PC-3 (cell line): ENCODE measurements at regions not wholly inside any gene's neighbourhood (a gene's known extent, or its start where the extent isn't known, plus 50 kb on each side); places are given as distances from the start of the nearest gene placed in this dataset.

ENCODE experiments used
- ATAC-seq: fragments of 200-7000 bp; cut with Tn5 transposase; 2 replicates; pipeline ENCODE4 v1.9.1; 2020; ENCODE audit warnings: mild to moderate bottlenecking, moderate library complexity
- BruUV-seq: library from RNA; stranded (reverse); fragments of 400-500 nt; replicated peaks from 2 replicates; lab custom pipeline; 2021; lab: Mats Ljungman, UMichigan
- CTCF ChIA-PET: fragments of 300-600 bp; sonication (Branson Sonifier 250); formaldehyde crosslinking; loops from one replicate; lab custom pipeline; 2022; ENCODE audit warnings: antibody characterized with exemption; lab: Charles Lee
- POLR2A ChIA-PET: fragments of 300-600 bp; sonication (Branson Sonifier 250); formaldehyde crosslinking; loops from one replicate; lab custom pipeline; 2022; ENCODE audit warnings: antibody characterized with exemption; ENCODE audit not compliant: unreplicated experiment; lab: Charles Lee
- DNase-seq: peaks from one replicate; pipeline ENCODE4 v3.0.0-alpha.2; 2015
- H2AFZ ChIP-seq: fragments of 300-600 bp; sonication (generic); 2 replicates; pipeline ENCODE4 v1.6.0; 2016; ENCODE audit warnings: antibody characterized with exemption, low read length
- H3F3A ChIP-seq: fragments of 300-600 bp; sonication (generic); one replicate; pipeline ENCODE4 v1.6.0; 2017; ENCODE audit warnings: antibody characterized with exemption, low read length, control low read depth, mild to moderate bottlenecking; ENCODE audit not compliant: unreplicated experiment
- H3K27ac ChIP-seq: fragments of 300-600 bp; sonication (generic); 2 replicates; pipeline ENCODE4 v1.5.1; 2016; ENCODE audit warnings: mild to moderate bottlenecking, low read length
- H3K27me3 ChIP-seq: fragments of 300-600 bp; sonication (generic); 2 replicates; pipeline ENCODE4 v1.6.1; 2016; ENCODE audit warnings: low read length, mixed read lengths
- H3K36me3 ChIP-seq: fragments of 300-600 bp; sonication (generic); 2 replicates; pipeline ENCODE4 v1.6.1; 2016; ENCODE audit warnings: low read depth, mixed run types, low read length, mixed read lengths
- H3K4me1 ChIP-seq: fragments of 300-600 bp; sonication (generic); 2 replicates; pipeline ENCODE4 v1.5.1; 2016; ENCODE audit warnings: low read length; ENCODE audit not compliant: insufficient read depth
- H3K4me2 ChIP-seq: fragments of 300-600 bp; sonication (generic); 2 replicates; pipeline ENCODE4 v1.6.0; 2016; ENCODE audit warnings: low read length
- H3K4me3 ChIP-seq: fragments of 300-600 bp; sonication (generic); 2 replicates; pipeline ENCODE4 v1.5.1; 2016; ENCODE audit warnings: mild to moderate bottlenecking, low read length, mixed read lengths
- H3K79me2 ChIP-seq: fragments of 300-600 bp; sonication (generic); 2 replicates; pipeline ENCODE4 v1.6.1; 2017; ENCODE audit warnings: low read length, mixed read lengths
- H3K9ac ChIP-seq: fragments of 300-600 bp; sonication (generic); 2 replicates; pipeline ENCODE4 v1.6.0; 2016; ENCODE audit warnings: mild to moderate bottlenecking, low read length
- H3K9me2 ChIP-seq: fragments of 300-600 bp; sonication (generic); replicated peaks from 2 replicates; pipeline ENCODE4 v1.6.1; 2016; ENCODE audit warnings: mixed run types, low read length, mixed read lengths
- H3K9me3 ChIP-seq: fragments of 300-600 bp; sonication (generic); 2 replicates; pipeline ENCODE4 v1.6.1; 2016; ENCODE audit warnings: low read length, mixed read lengths
- H4K20me1 ChIP-seq: fragments of 300-600 bp; sonication (generic); 2 replicates; pipeline ENCODE4 v1.6.1; 2016; ENCODE audit warnings: low read length, mixed read lengths
- EZH2 ChIP-seq: fragments of 300-600 bp; sonication (generic); IDR thresholded peaks from one replicate; pipeline ENCODE4 v1.6.1; 2017; ENCODE audit warnings: antibody characterized with exemption, mild to moderate bottlenecking, low read length; ENCODE audit not compliant: unreplicated experiment
- EZH2phosphoT487 ChIP-seq: fragments of 300-600 bp; sonication (generic); IDR thresholded peaks from 2 replicates; pipeline ENCODE4 v1.6.1; 2018; ENCODE audit warnings: mild to moderate bottlenecking, antibody characterized with exemption, low read length, borderline replicate concordance
- intact Hi-C: fragments of 100-400 bp; cut with micrococcal nuclease; formaldehyde crosslinking; loops from 2 replicates; pipeline ENCODE4 v1.9.0; 2023
- TF ChIP-seq, protein P1 (sequence below): fragments of 300-600 bp; sonication (generic); conservative IDR thresholded peaks from 2 replicates; pipeline ENCODE4 v1.5.1; 2017; ENCODE audit warnings: antibody characterized with exemption, low read depth, mild to moderate bottlenecking, low read length

DNA sequence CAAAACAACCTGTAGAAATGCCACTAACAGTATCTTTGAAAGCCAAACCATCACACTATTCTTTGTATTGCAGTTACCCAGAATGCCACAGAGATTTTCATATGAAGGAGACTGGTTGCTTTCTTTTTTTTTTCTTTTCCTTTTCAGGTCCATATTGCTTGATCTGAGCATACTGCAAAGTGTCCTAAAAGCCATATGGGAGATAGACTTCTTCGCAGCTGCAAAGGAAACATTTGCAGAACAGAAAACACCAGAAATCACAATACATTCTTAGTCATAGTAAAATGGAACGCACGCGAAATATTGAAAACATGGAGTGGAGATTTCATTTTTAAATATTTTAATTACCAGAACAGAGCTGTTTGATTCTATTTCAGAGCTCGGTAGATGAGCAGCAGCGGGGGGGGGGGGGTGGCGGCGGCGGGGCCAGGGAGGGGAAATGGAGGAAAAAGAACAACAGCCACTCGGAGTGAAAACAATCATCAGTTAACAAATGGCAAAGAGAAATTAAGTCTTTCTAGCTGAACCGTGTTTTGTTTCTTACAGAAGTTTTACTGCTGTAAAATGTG lies 284.1 kb downstream of the NFIB start:
- ChIA-PET POLR2A (interaction anchor here (0.7 kb wide), 1 partner anchor 91 kb away, joined by 25 read pairs; no protein-coding TSS in a partner anchor), CTCF (no interaction called here)
- no peak for DNase-seq
- no peaks in the 10 kb centered on the region for H3F3A ChIP-seq
- no peak for TF ChIP-seq EZH2
- TF ChIP-seq, protein P1, sequence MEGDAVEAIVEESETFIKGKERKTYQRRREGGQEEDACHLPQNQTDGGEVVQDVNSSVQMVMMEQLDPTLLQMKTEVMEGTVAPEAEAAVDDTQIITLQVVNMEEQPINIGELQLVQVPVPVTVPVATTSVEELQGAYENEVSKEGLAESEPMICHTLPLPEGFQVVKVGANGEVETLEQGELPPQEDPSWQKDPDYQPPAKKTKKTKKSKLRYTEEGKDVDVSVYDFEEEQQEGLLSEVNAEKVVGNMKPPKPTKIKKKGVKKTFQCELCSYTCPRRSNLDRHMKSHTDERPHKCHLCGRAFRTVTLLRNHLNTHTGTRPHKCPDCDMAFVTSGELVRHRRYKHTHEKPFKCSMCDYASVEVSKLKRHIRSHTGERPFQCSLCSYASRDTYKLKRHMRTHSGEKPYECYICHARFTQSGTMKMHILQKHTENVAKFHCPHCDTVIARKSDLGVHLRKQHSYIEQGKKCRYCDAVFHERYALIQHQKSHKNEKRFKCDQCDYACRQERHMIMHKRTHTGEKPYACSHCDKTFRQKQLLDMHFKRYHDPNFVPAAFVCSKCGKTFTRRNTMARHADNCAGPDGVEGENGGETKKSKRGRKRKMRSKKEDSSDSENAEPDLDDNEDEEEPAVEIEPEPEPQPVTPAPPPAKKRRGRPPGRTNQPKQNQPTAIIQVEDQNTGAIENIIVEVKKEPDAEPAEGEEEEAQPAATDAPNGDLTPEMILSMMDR = no peak
- TF ChIP-seq EZH2phosphoT487 = no peak
- H3K4me1 ChIP-seq = peaks cover 27% of the 10 kb centered on the region
- no peaks in the 10 kb centered on the region for H3K36me3 ChIP-seq
- peak overlapping the region; percentile 47 for H3K27ac ChIP-seq
- no peak for ATAC-seq
- H3K4me2 ChIP-seq = peak overlapping the region; percentile 66
- no TSS peak for BruUV-seq
- H3K79me2 ChIP-seq = no peaks in the 10 kb centered on the region
- intact Hi-C loops = loop anchor here (10.0 kb wide), 1 partner anchor 285 kb away; the partner anchor contains the start of gene NFIB
- no peaks in the 10 kb centered on the region for H3K27me3 ChIP-seq
- no peaks in the 10 kb centered on the region for H3K9me2 ChIP-seq
- H3K9ac ChIP-seq = no peak overlapping the region
- H3K9me3 ChIP-seq = no peaks in the 10 kb centered on the region
- H3K4me3 ChIP-seq = peak overlapping the region; percentile 46; the same call in 1 of the 2 replicates
- no peaks in the 10 kb centered on the region for H4K20me1 ChIP-seq
- H2AFZ ChIP-seq = peak overlapping the region; percentile 61

DNA sequence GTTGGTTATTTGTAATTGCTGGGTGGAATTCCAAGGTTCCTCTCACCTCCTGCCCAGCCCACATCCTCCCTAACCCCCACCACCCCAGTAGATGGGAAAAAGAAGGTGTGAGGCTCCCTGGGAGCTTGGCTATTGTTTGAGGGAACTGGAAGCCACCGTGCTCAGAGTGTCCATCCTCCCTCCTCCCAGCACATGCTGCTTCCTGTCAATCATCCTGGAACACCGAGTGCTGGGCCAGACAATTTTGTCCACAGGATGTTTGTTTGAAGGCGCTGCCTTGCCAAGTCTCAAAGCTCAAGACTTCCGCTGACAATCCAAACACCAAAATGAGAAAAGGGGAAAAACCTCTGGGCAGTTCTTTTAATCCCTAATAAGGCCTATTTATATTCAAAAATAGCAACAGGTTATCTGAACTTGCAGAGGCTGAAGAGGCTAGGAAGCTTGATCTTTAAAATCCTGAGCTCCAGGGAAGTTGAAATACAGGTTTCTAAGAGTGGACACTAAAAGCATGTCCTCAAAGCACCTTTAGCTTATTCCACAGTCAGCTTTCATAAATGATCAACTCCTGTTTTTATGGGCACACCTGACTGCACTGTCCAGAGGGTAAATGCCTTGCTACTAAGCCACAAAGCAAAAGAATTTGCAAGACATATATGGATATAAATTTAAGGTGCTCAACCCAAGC lies 286.7 kb downstream of the NFIB start:
- CTCF ChIA-PET = interaction anchor here (0.6 kb wide), 1 partner anchor 380 kb away, joined by 7 read pairs; no protein-coding TSS in a partner anchor
- H3F3A ChIP-seq = no peaks in the 10 kb centered on the region
- no peak overlapping the region for H3K9ac ChIP-seq
- TF ChIP-seq EZH2phosphoT487 (no peak), EZH2 (no peak)
- TF ChIP-seq, protein P1 = no peak
- BruUV-seq = no TSS peak
- ATAC-seq (peak; percentile 60), DNase-seq (peak; percentile 49)
- H3K4me2 ChIP-seq = peak overlapping the region; percentile 59
- no peaks in the 10 kb centered on the region for H3K36me3 ChIP-seq
- intact Hi-C loops = no loop called here
- peak overlapping the region; percentile 25 for H3K27ac ChIP-seq
- no peak overlapping the region for H3K4me3 ChIP-seq
- H3K4me1 ChIP-seq = peaks cover 27% of the 10 kb centered on the region
- H2AFZ ChIP-seq = peak overlapping the region; percentile 57
- POLR2A ChIA-PET = interaction anchor here (0.6 kb wide), 1 partner anchor 189 kb away, joined by 3 read pairs; no protein-coding TSS in a partner anchor
- H3K79me2 ChIP-seq = no peaks in the 10 kb centered on the region
- no peaks in the 10 kb centered on the region for H4K20me1 ChIP-seq
- no peaks in the 10 kb centered on the region for H3K9me2 ChIP-seq
- H3K9me3 ChIP-seq = no peaks in the 10 kb centered on the region
- H3K27me3 ChIP-seq = no peaks in the 10 kb centered on the region

DNA sequence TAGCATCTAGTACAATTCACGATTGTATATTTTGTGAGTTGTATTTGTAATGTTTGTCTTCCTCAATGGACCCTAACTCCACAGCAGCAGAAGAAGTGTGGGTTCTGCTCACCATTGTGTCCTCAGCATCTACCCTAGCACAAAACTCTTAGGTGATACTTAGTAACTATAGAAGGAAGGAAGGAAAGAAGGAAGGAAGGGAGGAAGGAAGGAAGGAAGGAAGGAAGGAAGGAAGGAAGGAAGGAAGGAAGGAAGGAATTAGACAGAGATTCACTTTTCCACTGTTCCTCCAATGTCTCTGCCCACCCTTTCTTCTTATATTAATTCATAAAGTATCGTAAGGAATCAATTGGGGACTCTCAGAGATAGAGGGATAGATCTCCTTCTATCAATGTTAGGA lies 288.2 kb downstream of the NFIB start:
- intact Hi-C loops = no loop called here
- Histone ChIP-seq H3F3A (no peaks in the 10 kb centered on the region), H3K36me3 (no peaks in the 10 kb centered on the region), H3K27me3 (no peaks in the 10 kb centered on the region), H3K9me3 (no peaks in the 10 kb centered on the region), H3K27ac (no peak overlapping the region), H3K4me3 (no peak overlapping the region), H3K9ac (no peak overlapping the region), H4K20me1 (no peaks in the 10 kb centered on the region), H2AFZ (no peak overlapping the region), H3K9me2 (no peaks in the 10 kb centered on the region), H3K4me2 (no peak overlapping the region), H3K4me1 (peaks cover 22% of the 10 kb centered on the region), H3K79me2 (no peaks in the 10 kb centered on the region)
- POLR2A ChIA-PET = no interaction called here
- DNase-seq (no peak), ATAC-seq (no peak)
- BruUV-seq = no TSS peak
- CTCF ChIA-PET = no interaction called here
- TF ChIP-seq EZH2 (no peak), EZH2phosphoT487 (no peak)
- TF ChIP-seq, protein P1 = no peak
